ENCODE measurements at regions not wholly inside any gene's neighbourhood (a gene's known extent, or its start where the extent isn't known, plus 50 kb on each side); places are given as distances from the start of the nearest gene placed in this dataset.

GRCh38 chr3:162138509-162138908, 641.9 kb downstream of the OTOL1 start:
- DNase-seq: no peak

- DNase-seq: no peak
Observed at GRCh38 chr3:162139841-162140240, 643.2 kb downstream of the OTOL1 start.

- no peak for DNase-seq
Observed at GRCh38 chr3:162141272-162141791, 644.7 kb downstream of the OTOL1 start.

GRCh38 chr3:162142511-162142910, 645.9 kb downstream of the OTOL1 start:
- no peak for DNase-seq

GRCh38 chr3:162143180-162143579, 646.6 kb downstream of the OTOL1 start:
- DNase-seq: no peak

- DNase-seq: no peak
Observed at GRCh38 chr3:162147996-162148395, 651.4 kb downstream of the OTOL1 start.

- DNase-seq: no peak
Observed at GRCh38 chr3:162150790-162151189, 654.2 kb downstream of the OTOL1 start.

GRCh38 chr3:162152636-162153035, 656.0 kb downstream of the OTOL1 start:
- no peak for DNase-seq

- DNase-seq: no peak
Observed at GRCh38 chr3:162161595-162161994, 665.0 kb downstream of the OTOL1 start.

- DNase-seq: no peak
Observed at GRCh38 chr3:162165346-162165745, 668.7 kb downstream of the OTOL1 start.

GRCh38 chr3:162166543-162166942, 669.9 kb downstream of the OTOL1 start:
- no peak for DNase-seq

- DNase-seq: no peak
Observed at GRCh38 chr3:162168715-162169114, 672.1 kb downstream of the OTOL1 start.

- no peak for DNase-seq
Observed at GRCh38 chr3:162170581-162170980, 674.0 kb downstream of the OTOL1 start.

GRCh38 chr3:162171970-162172369, 675.4 kb downstream of the OTOL1 start:
- DNase-seq: no peak

GRCh38 chr3:162175145-162175544, 678.5 kb downstream of the OTOL1 start:
- DNase-seq: no peak

- DNase-seq: no peak
Observed at GRCh38 chr3:162175878-162176277, 679.3 kb downstream of the OTOL1 start.

GRCh38 chr3:162183440-162183839, 686.8 kb downstream of the OTOL1 start:
- DNase-seq: no peak

- no peak for DNase-seq
Observed at GRCh38 chr3:162192340-162193029, 695.9 kb downstream of the OTOL1 start.

GRCh38 chr3:162193148-162194095, 696.8 kb downstream of the OTOL1 start:
- no peak for DNase-seq

GRCh38 chr3:162195147-162195546, 698.5 kb downstream of the OTOL1 start:
- no peak for DNase-seq

- DNase-seq: no peak
Observed at GRCh38 chr3:162196964-162197363, 700.4 kb downstream of the OTOL1 start.

- DNase-seq: no peak
Observed at GRCh38 chr3:162200836-162201235, 704.2 kb downstream of the OTOL1 start.

- no peak for DNase-seq
Observed at GRCh38 chr3:162206648-162207047, 710.0 kb downstream of the OTOL1 start.

- DNase-seq: no peak
Observed at GRCh38 chr3:162211470-162211869, 714.9 kb downstream of the OTOL1 start.
